Hepatocyte (in vitro differentiated cells): ENCODE measurements at regions not wholly inside any gene's neighbourhood (a gene's known extent, or its start where the extent isn't known, plus 50 kb on each side); places are given as distances from the start of the nearest gene placed in this dataset.

Experiments
- CTCF ChIP-seq: fragments of 200-600 bp; sonication (generic); IDR thresholded peaks from 2 replicates; pipeline ENCODE4 v1.5.1; 2016; ENCODE audit warnings: antibody characterized with exemption, mild to moderate bottlenecking; ENCODE audit not compliant: poor library complexity
- EZH2 ChIP-seq: fragments of 200-600 bp; sonication (generic); IDR thresholded peaks from 2 replicates; pipeline ENCODE4 v1.6.1; 2016; ENCODE audit warnings: antibody characterized with exemption, mild to moderate bottlenecking, borderline replicate concordance
- EZH2phosphoT487 ChIP-seq: fragments of 200-600 bp; sonication (generic); IDR thresholded peaks from one replicate; pipeline ENCODE4 v1.6.1; 2018; ENCODE audit warnings: antibody characterized with exemption, mild to moderate bottlenecking, low read depth, moderate library complexity; ENCODE audit not compliant: unreplicated experiment, severe bottlenecking

- TF ChIP-seq CTCF (no peak), EZH2 (no peak), EZH2phosphoT487 (no peak)
Observed at GRCh38 chr7:16958724-16959123, 76.9 kb upstream of the AGR3 start.
